ENCODE measurements at regions not wholly inside any gene's neighbourhood (a gene's known extent, or its start where the extent isn't known, plus 50 kb on each side); places are given as distances from the start of the nearest gene placed in this dataset.
A peak's percentile ranks its signal among the peaks of the same experiment; 100 is the strongest.

GRCh38 chr4:63663870-63664269, 745.4 kb downstream of the TECRL start:
- Mint-ChIP-seq H3K4me3 (no peak overlapping the region), H3K27me3 (ENCODE audit: low read depth) (no peaks in the 10 kb centered on the region), H3K4me1 (no peaks in the 10 kb centered on the region), H3K36me3 (ENCODE audit: low read depth) (no peaks in the 10 kb centered on the region), H3K27ac (ENCODE audit: unreplicated experiment) (no peak overlapping the region), H3K9me3 (peaks cover 7% of the 10 kb centered on the region)
- no peak for TF ChIP-seq CTCF (conservative IDR thresholded peaks at IDR 0.05)
- no peak for DNase-seq (ENCODE audit: low read depth, low spot score)

GRCh38 chr4:63644396-63644795, 764.9 kb downstream of the TECRL start:
- Mint-ChIP-seq H3K27me3 (ENCODE audit: low read depth) (no peaks in the 10 kb centered on the region), H3K9me3 (no peaks in the 10 kb centered on the region), H3K4me3 (no peak overlapping the region), H3K27ac (ENCODE audit: unreplicated experiment) (no peak overlapping the region), H3K4me1 (no peaks in the 10 kb centered on the region), H3K36me3 (ENCODE audit: low read depth) (no peaks in the 10 kb centered on the region)
- no peak for DNase-seq (ENCODE audit: low read depth, low spot score)
- TF ChIP-seq CTCF (conservative IDR thresholded peaks at IDR 0.05) = no peak

- peaks cover 3% of the 10 kb centered on the region for H3K36me3 Mint-ChIP-seq (ENCODE audit: low read depth)
- H3K27ac Mint-ChIP-seq (ENCODE audit: unreplicated experiment) = no peak overlapping the region
- H3K4me1 Mint-ChIP-seq = no peaks in the 10 kb centered on the region
- H3K9me3 Mint-ChIP-seq = peaks cover 9% of the 10 kb centered on the region
- H3K4me3 Mint-ChIP-seq = no peak overlapping the region
- H3K27me3 Mint-ChIP-seq (ENCODE audit: low read depth) = no peaks in the 10 kb centered on the region
- TF ChIP-seq CTCF (conservative IDR thresholded peaks at IDR 0.05) = no peak
- no peak for DNase-seq (ENCODE audit: low read depth, low spot score)
Observed at GRCh38 chr4:63637270-63637669, 772.0 kb downstream of the TECRL start.

GRCh38 chr4:63632858-63633257, 776.4 kb downstream of the TECRL start:
- Mint-ChIP-seq H3K4me1 (no peaks in the 10 kb centered on the region), H3K27ac (ENCODE audit: unreplicated experiment) (no peak overlapping the region), H3K9me3 (peaks cover 12% of the 10 kb centered on the region), H3K4me3 (no peak overlapping the region), H3K27me3 (ENCODE audit: low read depth) (no peaks in the 10 kb centered on the region), H3K36me3 (ENCODE audit: low read depth) (peaks cover 3% of the 10 kb centered on the region)
- no peak for TF ChIP-seq CTCF (conservative IDR thresholded peaks at IDR 0.05)
- DNase-seq (ENCODE audit: low read depth, low spot score) = no peak

- Mint-ChIP-seq H3K36me3 (ENCODE audit: low read depth) (no peaks in the 10 kb centered on the region), H3K4me3 (no peak overlapping the region), H3K27ac (ENCODE audit: unreplicated experiment) (peak overlapping the region; percentile 10), H3K9me3 (no peaks in the 10 kb centered on the region), H3K4me1 (no peaks in the 10 kb centered on the region), H3K27me3 (ENCODE audit: low read depth) (no peaks in the 10 kb centered on the region)
- no peak for TF ChIP-seq CTCF (conservative IDR thresholded peaks at IDR 0.05)
- no peak for DNase-seq (ENCODE audit: low read depth, low spot score)
Observed at GRCh38 chr4:63620271-63620670, 789.0 kb downstream of the TECRL start.

DNA sequence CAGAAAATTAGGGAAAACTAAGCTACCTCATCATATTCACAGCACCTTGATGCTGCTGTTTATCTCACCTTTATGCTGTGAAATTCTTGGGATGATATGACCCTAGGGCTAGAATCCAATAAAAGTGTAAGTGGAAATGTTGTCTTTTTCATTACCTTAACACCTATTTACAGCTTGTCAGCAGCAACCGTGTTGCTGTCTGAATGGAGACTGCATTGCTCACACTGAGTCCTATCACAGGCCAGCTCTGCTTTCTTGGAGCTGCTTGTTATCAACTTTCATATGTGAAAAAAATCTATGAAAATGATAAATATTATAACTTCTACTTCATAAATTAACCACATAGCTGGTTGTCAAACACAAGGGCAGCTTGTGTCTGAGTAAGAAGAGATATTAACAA, 789.5 kb downstream of the TECRL start:
- Mint-ChIP-seq H3K4me1 (no peaks in the 10 kb centered on the region), H3K27ac (ENCODE audit: unreplicated experiment) (no peak overlapping the region), H3K36me3 (ENCODE audit: low read depth) (no peaks in the 10 kb centered on the region)

More for the DNA sequence above, 789.5 kb downstream of the TECRL start:
- Mint-ChIP-seq H3K9me3 (no peaks in the 10 kb centered on the region), H3K4me3 (no peak overlapping the region), H3K27me3 (ENCODE audit: low read depth) (no peaks in the 10 kb centered on the region)
- no peak for TF ChIP-seq CTCF (conservative IDR thresholded peaks at IDR 0.05)
- no peak for DNase-seq (ENCODE audit: low read depth, low spot score)

Data from neural crest cell (in vitro differentiated cells).